ENCODE measurements at regions not wholly inside any gene's neighbourhood (a gene's known extent, or its start where the extent isn't known, plus 50 kb on each side); places are given as distances from the start of the nearest gene placed in this dataset.

DNA sequence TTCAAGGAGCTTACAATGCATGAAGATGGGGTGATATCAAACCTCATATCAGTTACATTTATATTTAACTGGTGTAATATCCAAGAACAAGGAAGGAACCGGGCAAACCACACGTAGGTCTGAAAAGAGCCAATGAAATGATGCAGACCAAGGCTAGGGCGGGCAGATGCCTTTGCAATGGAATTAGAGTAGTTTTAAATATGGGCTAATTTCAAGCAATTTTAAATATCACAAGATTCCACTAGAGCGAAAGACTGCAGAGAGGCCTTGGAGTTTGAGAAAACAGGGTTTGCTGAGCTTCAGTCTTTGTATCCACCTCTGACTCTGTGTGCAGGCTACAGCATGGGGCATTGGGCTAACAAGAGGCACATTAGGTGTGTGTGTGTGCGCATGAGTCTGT lies 53.9 kb upstream of the ZNF536 start:
- TF ChIP-seq, protein P1, sequence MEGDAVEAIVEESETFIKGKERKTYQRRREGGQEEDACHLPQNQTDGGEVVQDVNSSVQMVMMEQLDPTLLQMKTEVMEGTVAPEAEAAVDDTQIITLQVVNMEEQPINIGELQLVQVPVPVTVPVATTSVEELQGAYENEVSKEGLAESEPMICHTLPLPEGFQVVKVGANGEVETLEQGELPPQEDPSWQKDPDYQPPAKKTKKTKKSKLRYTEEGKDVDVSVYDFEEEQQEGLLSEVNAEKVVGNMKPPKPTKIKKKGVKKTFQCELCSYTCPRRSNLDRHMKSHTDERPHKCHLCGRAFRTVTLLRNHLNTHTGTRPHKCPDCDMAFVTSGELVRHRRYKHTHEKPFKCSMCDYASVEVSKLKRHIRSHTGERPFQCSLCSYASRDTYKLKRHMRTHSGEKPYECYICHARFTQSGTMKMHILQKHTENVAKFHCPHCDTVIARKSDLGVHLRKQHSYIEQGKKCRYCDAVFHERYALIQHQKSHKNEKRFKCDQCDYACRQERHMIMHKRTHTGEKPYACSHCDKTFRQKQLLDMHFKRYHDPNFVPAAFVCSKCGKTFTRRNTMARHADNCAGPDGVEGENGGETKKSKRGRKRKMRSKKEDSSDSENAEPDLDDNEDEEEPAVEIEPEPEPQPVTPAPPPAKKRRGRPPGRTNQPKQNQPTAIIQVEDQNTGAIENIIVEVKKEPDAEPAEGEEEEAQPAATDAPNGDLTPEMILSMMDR (IDR thresholded peaks at IDR 0.05), result no peak
- TF ChIP-seq POLR2A (IDR thresholded peaks at IDR 0.05), result no peak

Data from heart left ventricle (tissue), 13 donors.